HEK293T (cell line): ENCODE measurements at regions not wholly inside any gene's neighbourhood (a gene's known extent, or its start where the extent isn't known, plus 50 kb on each side); places are given as distances from the start of the nearest gene placed in this dataset.
"Not testable (repeated sequence)": the region's sequence is repeated elsewhere in the genome, so short reads cannot be mapped to it uniquely, and the experiment has no call there.

Experiments
- NFRKB ChIP-seq: fragments of 450-650 bp; IDR thresholded peaks from 2 replicates; pipeline ENCODE4 v1.6.1; 2016; ENCODE audit warnings: mild to moderate bottlenecking, moderate library complexity
- SUZ12 ChIP-seq: fragments of 450-650 bp; IDR thresholded peaks from 2 replicates; pipeline ENCODE4 v1.6.1; 2016; ENCODE audit warnings: mild to moderate bottlenecking

DNA sequence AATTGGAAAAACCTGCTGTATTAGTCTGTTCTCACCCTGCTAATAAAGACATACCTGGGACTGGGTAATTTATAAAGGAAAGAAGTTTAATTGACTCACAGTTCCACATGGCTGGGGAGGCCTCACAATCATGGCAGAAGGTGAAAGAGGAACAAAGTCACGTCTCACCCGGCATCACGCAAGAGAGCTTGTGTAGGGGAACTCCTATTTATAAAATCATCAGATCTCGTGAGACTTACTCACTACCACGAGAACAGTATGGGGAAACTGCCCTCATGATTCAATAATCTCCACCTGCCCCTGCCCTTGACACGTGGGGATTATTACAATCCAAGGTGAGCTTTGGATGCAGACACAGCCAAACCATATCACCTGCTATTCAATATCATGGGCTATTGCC, 799.1 kb upstream of the HTR2C start:
- TF ChIP-seq NFRKB, SUZ12: not testable (repeated sequence)
